NOMO-1 treated with dmso at 0.1 percent for 144 hours (cell line): ENCODE measurements at regions not wholly inside any gene's neighbourhood (a gene's known extent, or its start where the extent isn't known, plus 50 kb on each side); places are given as distances from the start of the nearest gene placed in this dataset.

Experiments
- DNase-seq: peaks from one replicate; lab custom pipeline; 2025; ENCODE audit not compliant: unreplicated experiment; lab: John Stamatoyannopoulos, UW

DNA sequence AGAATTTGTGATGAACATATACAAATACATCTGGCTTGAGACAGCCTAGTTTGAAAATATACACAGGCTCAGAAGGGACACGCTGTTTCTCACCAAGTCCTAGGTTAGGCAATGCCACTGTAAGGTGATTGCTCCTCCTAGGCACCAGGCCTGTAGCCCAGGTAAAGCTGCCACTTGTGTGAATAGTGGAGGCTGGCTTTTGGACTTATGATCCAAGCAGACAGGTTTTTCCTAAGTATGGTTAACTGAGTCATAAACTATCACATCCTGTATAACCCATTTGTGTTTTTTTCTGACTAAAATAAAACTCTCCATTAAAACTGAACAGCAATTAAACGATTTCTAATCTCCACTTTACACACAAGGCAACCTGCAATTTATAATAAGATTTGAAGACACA is 81.0 kb downstream of the SEMA4F start:
- DNase-seq, result no peak

DNA sequence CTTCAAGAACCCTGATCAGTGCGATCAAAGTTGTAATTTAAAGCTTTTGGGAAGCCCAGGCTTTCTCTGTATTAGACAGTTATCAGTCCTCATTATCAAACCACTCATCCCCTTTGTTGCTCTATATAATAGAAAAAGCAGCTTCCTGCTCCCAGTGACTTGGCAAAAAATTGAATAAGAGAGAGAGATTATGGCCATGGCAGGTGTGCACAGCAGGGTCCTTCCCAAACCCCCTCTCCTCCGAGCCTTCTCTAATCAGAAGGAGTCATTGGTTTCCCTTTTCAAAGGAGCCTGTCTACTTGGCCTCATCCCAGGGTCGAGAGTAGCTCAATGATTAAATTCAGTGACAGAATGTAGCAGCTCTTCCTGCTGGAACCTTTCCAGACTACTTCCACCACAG is 81.5 kb downstream of the SEMA4F start:
- no peak for DNase-seq

DNA sequence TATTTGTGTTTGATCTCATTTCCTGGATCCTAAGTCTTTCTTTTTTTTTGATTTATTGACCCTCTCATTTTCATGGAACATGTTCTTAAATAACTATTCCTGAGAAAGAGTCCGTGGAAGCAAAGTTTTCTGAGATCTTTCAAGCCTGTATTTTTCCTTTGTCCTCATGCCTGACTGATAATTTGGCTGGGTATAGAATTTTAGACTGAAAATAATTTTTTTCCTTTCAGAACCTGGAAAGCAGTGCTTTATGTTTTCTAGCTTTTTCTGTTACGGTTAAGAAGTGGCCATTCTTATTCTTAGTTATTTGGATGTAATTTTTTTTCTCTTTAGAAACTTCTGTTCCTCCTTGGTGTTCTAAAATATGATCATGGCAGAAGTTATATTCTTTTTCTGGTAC is 82.5 kb downstream of the SEMA4F start:
- no peak for DNase-seq

DNA sequence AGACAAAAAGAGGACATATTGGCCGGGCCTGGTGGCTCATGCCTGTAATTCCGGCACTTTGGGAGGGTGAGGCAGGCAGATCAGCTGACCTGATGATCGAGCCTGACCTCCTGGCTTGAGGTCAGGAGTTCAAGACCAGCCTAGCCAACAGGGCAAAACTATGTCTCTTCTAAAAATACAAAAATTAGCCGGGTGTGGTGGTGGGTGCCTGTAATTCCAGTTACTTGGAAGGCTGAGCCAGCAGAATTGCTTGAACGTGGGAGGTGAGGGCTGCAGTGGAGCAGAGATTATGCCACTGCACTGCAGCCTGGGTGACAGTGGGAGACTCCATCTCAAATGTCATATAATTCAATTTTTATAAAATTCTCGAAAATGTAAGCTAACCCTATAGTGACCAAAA is 84.5 kb downstream of the SEMA4F start:
- DNase-seq, result no peak

DNA sequence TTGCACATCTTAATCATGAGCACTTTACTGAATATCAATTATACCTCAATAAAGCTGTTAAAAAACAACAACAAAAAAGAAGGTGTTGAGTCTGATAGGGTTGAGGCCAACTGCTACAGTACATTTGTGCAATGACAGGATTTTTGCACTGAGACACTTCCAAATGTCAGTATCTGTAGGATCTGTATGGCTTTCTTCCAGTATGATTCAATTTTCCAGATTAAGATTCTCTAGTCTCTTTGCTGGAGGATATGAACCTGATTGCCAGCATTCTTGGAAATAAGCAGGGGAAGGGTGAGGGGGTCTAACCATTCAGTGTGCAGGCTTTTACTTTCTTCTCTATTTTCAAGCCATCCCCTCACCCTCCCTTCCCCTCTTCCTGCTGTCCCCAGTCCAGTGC is 85.1 kb downstream of the SEMA4F start:
- no peak for DNase-seq

DNA sequence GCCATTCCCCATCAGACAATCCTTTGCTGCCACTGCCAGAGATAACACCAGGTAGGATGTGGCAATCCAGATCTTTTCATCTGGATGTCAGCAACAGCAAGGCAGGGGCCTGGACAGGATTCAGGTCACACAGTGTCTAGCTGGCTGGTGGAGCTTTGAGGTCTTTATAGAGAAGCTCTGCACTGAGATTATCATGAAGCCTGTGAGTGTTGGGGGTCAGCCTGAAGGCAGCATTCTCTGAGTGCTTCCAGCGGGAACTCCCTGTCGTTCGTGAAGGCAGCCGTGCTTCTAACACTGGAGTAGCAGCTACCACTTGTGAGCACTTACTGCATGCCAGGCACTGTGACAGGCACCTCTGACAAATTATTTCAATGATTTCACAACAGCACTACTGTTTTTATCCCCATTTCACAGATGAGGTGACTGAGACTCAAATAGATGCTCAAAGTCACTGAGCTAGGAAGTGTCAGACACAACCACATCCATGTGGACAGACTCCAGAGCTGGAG is 85.7 kb downstream of the SEMA4F start:
- DNase-seq, result no peak

DNA sequence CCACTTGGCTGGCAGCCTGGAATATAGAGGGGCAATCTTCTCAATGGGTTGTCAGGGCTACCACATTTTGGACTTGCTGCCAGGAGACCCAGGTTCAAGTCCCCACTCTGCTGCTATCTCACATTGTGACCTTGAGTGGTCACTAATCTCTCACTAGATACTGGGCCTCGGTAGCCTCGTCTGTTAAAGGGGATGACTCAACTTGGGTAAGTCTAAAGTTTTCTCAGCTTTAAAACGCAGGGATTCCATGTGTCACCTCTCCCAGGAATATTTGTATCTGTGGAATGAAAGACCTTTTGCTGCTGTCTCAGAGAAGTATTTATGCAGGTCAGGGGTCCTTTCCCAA is 86.3 kb downstream of the SEMA4F start:
- no peak for DNase-seq

DNA sequence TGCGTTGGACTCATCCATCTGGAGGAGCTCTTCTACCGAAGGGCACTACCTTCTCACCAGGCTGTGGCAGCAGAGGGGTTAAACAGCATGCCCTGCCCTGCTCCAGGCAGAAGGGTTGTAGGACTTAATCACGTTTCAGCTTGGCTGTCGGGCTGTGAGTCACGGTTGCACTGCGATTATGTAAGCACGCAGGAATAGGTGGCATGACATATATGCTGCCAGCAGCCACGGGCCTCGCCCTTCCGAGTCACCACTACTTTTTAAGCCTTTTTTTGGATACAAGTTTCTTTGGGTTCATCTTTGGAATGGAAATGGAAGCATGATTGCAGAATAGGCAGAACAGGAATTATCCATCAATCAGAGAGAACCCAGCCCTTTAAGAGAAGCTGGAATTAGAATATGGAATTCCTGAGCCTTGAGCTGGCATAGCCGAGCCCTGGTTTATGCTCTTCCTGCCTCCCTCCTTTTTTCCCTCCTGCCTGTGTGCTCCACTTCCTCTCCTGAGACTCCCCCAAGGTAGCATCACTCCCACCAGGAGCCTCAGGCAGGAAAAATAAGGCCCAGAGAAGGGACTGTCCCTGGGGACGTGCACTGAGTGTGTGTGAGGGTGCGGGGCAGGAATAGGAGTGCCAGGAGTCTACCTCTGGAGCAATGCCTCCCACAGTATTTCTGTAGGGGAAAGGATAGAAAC is 86.8 kb downstream of the SEMA4F start:
- DNase-seq, result peak; percentile 90

DNA sequence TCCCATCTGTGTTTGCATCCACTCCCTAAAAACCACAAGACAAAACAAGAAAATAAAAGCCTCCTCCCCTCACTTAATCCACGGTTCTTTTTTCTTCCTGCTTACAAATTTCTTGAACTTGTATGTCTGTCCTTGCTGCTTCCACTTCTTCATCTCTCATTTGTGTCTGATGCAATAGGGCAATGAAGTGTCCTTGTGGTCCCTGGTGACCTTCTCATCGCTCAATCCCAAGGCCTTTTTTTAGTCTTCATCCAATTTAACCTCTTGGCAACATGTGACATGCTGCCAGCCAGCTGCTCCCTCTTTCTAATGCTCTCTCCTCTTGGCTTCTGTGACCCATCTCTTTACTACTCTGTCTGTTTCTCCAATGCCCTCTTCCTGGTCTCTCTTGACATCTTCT is 87.6 kb downstream of the SEMA4F start:
- no peak for DNase-seq

DNA sequence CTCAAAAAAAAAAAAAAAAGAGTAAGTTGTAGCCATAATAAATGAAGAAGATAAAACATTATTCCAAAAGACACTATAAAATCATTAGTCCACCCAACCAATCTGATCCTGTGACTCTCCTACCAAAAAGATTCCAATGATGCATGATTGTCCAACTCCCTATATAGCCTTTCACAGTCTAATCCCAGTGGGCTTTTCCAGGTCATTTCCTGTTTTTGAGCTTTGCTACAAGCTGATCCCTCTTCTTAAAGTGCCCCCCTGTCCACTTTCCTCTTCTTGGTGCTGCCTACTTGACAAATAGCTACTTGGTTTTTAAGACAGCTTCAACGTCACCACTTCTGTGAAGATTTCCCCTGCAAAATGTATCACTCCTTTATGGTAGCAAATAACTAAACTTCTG is 88.4 kb downstream of the SEMA4F start:
- DNase-seq, result no peak

DNA sequence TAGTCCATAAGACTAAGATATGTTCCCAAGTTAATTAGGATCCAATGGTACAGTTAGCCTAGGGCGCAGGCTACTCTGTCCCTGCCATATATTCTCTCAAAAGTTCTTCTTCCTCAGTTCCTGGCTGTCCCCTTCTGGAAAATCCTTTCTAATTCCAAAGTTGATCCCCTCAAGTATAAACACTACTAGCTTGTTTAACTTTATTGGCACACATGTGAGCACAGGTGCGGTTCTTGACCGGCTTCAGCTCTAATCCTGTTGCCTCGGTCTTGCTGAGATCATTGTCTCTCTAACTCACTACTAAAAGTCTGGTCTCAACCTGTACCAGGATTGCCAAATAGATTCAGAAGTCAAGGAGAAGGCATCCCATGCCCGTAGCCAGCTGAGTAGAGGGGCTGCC is 89.0 kb downstream of the SEMA4F start:
- no peak for DNase-seq

DNA sequence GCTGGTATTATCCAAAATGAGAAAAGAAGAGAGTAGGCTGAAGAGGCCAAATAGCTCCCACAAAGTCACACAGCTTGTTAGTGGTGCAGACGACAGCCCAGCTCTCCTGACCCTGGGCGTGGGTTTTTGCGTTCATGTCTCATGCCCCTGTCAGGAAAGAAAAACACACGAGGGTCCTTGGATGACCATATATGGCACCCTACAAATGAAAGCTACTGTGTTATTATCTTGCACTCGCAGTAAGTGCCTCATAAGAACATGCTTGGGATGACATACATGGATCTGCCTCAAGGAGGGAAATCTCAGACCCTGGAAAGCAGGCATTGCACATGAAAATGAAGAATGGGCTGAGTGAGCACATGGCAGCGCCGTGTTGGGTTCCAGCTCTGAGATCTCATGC is 89.7 kb downstream of the SEMA4F start:
- DNase-seq, result no peak

DNA sequence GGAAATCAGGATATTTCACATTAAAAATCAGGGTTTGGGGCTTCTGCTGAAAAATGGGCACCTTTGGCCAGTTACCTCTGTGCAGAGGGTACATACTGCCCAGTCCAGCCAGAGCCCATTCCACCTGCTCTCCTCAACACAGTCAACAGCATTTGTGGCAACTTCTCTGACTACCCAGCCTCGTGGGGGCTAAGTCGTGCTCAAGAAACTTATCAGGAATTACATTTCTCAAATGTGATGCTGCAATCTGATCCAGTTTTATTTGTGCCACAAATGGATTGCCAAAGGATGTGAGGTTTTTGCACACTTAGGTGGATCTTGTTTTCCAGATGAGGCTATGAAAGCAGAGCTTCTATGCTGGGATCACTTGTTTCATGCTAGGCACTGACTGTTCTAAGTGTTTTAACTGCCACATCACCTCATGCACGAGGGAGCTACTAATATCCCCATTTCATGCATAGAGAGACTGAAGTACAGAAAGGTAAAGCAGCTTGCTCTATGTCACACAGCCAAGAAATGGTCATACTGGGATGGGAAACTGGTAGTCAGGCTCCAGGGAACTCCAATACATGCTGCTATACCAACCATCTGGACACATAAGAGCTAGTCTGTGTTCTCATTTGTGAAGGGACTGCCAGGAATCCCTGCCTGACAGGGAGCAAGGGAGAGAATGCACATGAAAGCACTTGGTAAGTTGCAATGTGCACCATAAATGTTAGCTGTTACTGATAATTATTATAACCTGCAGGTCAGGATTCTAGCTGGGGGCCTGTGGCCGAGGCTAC is 89.0 kb upstream of the HK2 start:
- no peak for DNase-seq

DNA sequence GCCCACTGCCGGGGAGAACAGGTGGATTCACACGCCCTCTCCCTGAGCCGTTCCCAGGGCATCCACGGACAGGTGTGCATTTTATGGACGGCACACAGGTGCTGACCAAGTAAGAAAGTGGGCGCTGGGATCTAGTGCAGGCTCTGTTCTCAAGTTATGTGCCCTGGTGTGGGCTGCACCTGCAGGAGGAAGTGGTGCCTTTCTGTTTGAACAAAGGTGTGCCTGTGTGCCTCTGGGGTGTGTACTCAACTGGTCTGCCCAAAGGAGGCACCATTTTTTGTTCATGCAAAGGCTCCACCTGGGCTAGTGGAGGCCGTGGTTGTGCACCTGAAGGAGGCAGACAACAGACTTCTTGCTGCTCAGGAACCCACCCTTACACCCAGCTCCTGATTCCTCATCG is 88.2 kb upstream of the HK2 start:
- no peak for DNase-seq

DNA sequence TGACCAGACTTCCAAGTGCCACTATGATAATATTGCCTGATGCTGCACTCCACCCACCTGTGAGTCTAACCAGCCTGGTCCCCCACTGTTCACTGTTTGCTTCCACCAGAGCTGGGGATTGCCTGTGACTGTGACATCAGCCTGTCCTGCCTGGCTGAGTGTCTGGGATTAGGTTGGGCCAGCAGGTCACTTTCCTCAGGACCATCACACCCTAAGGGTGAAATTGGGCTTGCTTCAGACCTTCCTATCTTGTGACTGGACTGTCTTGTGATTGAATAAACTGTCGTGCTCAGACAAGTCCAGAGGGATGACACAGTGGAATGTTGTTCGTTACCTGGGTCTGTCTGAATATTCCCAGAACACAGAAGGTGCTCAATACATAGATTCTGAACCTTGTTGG is 87.4 kb upstream of the HK2 start:
- no peak for DNase-seq

DNA sequence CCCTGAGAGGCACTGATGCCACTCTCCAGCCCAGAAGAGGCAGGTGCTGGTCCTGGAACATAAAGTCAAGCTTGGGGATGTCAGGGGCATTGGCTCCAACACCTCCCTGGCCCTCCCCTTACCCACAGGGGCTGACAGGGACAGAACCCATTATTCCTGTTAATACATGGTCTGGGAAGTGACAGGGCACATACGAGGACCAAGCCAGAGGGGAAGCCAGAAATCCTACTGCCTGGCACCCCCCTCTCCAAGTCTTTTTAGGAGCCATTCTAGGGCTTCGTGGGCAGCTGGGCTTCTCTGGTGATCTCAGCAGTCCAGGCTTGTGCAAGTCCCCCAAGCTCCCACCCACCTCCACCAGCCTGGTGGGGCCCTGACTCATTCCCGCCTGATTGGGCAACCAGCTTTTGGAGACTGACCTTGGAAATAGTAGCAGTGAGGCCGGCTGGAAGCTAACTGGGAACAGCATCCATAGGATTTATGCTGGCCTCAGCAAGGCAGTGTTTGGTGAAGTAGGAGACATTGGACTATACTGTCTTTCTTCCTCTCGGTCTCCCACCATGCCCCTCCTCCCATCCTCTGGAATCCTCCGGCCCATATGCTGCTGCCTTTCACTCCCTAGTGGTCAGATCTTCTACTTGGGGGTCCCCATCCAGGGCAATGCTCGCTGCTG is 86.4 kb upstream of the HK2 start:
- no peak for DNase-seq

DNA sequence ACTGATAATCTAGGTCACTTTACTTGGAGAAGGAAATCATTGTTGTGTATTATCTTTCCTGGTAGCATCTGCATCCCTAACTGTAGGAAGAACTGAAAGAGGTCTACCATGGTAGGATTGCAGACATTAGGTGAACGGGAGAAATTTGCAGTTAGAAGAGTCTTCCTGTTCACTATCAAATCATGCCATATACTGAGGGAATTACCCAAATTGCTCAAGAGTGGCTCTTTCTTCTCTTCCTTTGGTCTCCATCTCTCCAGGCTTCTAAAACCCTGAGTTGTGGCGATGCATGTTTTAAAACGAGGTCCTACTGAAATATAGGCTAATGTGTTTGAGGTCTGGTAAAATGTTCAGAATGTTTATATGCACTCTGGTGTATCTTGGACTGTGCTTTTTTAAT is 85.3 kb upstream of the HK2 start:
- DNase-seq, result no peak

DNA sequence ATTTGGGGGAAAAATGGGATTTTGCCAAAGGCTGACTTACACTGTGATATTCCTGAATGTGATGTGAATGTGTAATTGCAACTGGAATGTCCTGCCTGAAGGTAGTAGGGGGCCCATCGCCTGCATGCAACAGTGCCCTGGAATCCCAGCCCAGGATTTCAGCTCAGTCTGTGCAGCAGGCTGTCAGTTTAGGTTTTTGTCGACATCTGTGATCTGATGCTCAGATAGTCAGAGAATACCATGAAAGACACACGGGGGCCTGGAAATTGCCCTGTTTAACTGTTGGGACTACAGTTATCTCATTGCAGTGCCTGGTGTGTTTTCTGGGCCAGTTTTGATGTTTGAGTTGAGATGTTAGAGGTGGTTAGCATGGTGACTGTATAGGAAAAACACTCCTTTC is 84.5 kb upstream of the HK2 start:
- DNase-seq, result no peak

DNA sequence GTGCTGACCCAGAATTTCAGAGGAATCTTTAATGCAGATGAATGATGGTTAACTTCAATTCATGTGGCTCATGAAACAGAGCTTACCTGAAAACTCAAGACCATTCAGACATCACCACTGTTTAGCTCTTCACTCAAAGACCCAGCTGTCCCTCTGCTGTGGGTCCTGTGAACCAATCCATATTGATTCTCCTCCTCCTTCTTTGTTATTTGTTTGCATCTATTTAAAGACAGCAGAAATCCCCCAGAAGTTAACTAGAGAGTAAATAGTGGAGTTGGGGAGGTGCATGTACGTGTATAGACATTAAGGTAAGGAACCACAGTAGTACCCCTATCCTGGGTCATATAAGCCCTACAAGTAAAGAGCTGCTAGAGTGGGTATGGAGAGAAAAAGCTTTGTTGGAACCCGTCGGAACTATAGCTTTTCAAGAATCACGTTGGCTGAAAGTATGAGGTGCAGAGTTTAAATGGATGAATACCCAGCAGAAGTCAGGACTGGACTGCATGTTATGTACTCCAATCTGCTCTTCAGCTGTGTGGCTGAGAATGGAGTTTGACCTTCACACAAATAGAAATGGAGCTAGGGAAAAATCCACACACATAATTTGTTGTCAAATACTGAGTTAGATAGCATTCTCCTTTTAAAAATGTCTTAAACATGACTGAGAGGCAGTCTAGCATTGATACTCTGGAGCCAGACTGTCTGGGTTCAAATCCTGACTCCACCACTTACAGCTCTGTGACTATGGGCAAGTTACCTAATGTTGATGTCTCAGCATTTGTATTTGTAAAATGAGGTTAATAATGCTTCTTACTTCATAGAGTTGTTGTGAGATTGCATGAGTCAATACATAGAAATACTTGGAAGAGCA is 81.7 kb upstream of the HK2 start:
- no peak for DNase-seq

DNA sequence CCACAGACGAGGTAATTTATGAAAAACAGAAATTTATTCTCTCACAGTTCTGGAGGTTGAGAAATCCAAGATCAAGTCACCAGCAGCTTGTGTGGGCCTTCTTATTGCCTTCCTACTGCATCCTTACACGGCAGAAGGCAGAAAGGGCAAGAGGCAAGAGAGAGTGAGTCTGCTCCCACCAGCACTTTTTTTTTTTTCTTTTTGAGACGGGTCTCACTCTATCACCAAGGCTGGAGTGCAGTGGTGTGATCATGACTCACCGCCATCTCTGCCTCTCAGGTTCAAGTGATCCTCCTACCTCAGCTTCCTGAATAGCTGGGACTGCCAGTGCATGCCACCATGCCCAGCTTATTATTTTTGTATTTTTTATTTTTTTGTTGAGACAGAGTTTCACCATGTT is 78.5 kb upstream of the HK2 start:
- no peak for DNase-seq

DNA sequence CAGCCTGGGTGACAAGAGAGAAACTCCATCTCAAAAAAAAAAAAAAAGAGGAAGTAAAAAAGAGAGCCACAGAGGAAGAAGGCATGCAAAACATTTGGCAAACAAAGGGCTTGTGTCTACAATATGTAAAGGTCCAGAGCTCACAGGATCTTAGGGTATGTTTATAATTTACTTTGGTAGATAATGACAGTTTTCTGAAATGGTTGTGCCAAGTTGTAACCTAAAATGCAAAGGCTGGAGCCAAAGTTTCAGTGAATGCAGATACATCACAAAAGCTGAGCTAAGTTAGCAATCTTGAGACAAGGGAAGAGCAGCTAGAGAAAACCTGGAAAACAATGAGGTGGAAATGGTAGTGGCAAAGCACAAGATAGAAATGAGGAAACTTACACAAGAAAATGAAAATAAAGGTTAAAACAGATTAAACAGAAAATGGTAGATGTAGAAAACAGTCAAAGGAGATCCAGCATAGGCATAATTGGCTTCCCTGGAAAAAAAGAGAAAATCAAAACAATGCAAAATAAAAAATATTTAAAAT is 77.5 kb upstream of the HK2 start:
- DNase-seq, result peak; percentile 28
